Osteocyte (in vitro differentiated cells): ENCODE measurements at regions not wholly inside any gene's neighbourhood (a gene's known extent, or its start where the extent isn't known, plus 50 kb on each side); places are given as distances from the start of the nearest gene placed in this dataset.

ENCODE experiments used
- DNase-seq: peaks from one replicate; pipeline ENCODE4 v3.0.0; 2021; ENCODE audit warnings: mixed read lengths; ENCODE audit not compliant: unreplicated experiment; ENCODE audit errors: extremely low spot score
- H3K27ac Mint-ChIP-seq: one replicate; pipeline ENCODE4 v1.8.0; 2021; ENCODE audit warnings: mild to moderate bottlenecking, mixed read lengths; ENCODE audit not compliant: unreplicated experiment
- H3K27me3 Mint-ChIP-seq: one replicate; pipeline ENCODE4 v1.8.0; 2021; ENCODE audit warnings: mixed read lengths; ENCODE audit not compliant: unreplicated experiment
- H3K36me3 Mint-ChIP-seq: one replicate; pipeline ENCODE4 v1.8.0; 2021; ENCODE audit warnings: mixed read lengths; ENCODE audit not compliant: unreplicated experiment
- H3K4me1 Mint-ChIP-seq: one replicate; pipeline ENCODE4 v1.8.0; 2021; ENCODE audit warnings: mixed read lengths; ENCODE audit not compliant: unreplicated experiment
- H3K4me3 Mint-ChIP-seq: one replicate; pipeline ENCODE4 v1.8.0; 2021; ENCODE audit warnings: mild to moderate bottlenecking, moderate library complexity, mixed read lengths; ENCODE audit not compliant: unreplicated experiment
- H3K9me3 Mint-ChIP-seq: one replicate; pipeline ENCODE4 v1.8.0; 2021; ENCODE audit warnings: mixed read lengths; ENCODE audit not compliant: unreplicated experiment
- CTCF ChIP-seq: fragments of 200-600 bp; sonication (generic); IDR thresholded peaks from 2 replicates; pipeline ENCODE4 v1.5.0; 2021; ENCODE audit warnings: antibody characterized with exemption, mild to moderate bottlenecking, moderate library complexity

DNA sequence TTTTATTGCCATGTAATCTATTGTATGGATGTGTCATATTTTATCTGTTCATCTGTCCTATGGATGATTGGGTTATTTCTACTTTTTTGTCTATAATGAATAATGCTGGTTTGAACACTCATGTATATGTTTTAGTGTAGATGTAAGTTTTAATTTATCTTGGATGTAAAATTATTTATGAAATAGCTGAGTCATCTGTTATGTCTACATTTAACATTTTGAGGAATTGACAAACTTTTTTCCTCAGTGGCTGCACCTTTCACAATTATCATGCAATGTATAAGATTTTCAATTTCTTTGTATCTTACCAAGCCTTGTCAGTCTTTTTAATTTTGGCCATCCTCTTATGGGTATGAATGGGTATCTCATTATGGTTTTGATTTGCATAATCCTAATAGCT, 666.4 kb downstream of the DIPK2A start:
- Mint-ChIP-seq H3K4me1 (no peaks in the 10 kb centered on the region), H3K27me3 (no peaks in the 10 kb centered on the region), H3K36me3 (no peaks in the 10 kb centered on the region), H3K4me3 (no peak overlapping the region), H3K27ac (no peak overlapping the region), H3K9me3 (peaks cover 5% of the 10 kb centered on the region)
- TF ChIP-seq CTCF, result no peak
- DNase-seq, result no peak

DNA sequence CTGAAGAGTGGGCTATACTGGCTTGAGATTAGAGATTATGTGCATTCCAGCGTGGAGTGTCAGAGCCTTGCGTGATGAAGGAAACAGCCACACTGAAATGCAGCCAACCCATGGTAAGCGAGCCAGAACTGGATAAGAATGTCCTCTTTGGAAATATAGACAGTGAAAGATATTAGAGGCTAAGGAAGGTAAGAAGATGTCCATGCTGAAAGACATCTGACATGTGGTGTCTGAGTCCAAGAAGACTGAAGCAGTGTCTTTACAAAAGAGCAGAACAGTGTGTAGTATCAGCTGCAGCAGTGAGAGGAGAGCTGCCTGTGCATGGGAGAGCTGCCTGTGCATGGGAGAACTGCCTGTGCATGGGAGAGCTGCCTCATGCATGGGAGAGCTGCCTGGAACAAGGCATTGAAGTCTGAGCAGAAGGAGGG, 672.2 kb downstream of the DIPK2A start:
- no peak for TF ChIP-seq CTCF
- no peak overlapping the region for H3K4me3 Mint-ChIP-seq
- no peaks in the 10 kb centered on the region for H3K36me3 Mint-ChIP-seq
- H3K27ac Mint-ChIP-seq, result no peak overlapping the region
- no peaks in the 10 kb centered on the region for H3K4me1 Mint-ChIP-seq
- H3K9me3 Mint-ChIP-seq, result no peaks in the 10 kb centered on the region
- H3K27me3 Mint-ChIP-seq, result no peaks in the 10 kb centered on the region
- DNase-seq, result no peak

DNA sequence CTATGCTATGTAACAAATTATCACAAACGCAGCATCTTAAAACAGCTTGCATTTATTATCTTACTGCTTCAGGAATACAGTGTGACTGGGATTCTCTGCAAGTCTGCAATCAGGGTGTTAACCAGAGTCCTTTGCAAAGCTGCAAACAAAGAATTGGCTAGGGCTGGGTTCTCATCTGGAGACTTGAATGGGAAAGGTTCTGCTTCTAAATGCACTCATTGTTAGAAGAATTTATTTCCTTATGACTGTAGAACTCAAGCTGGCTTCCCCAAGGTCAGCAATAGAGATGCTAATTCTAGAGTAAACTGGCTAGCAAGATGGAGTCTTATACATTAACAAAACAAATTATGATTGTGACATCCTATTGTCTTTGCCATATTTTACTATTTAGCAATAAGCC, 673.7 kb downstream of the DIPK2A start:
- no peak for TF ChIP-seq CTCF
- H3K4me3 Mint-ChIP-seq, result no peak overlapping the region
- no peaks in the 10 kb centered on the region for H3K4me1 Mint-ChIP-seq

DNA sequence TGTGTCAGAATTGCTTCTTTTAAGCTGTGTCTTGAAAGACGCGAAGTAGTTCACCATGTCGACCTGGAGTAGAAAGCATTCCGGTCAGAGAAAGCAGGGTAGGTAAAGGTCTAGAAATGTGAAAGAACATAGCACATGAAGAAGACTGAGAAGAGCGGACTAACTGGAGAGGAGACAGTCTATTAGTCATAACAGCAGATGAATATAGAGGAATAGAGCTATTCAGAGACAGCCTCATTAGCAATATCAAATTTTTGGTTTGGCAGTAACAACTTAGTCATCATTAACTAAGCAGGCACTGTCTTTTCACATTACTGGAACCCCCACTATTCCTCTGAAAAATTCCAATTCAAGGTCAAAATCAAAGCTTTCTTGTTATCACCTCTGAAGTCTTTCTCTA, 678.8 kb downstream of the DIPK2A start:
- Mint-ChIP-seq H3K27ac (no peak overlapping the region), H3K4me3 (no peak overlapping the region), H3K4me1 (peaks cover 35% of the 10 kb centered on the region), H3K27me3 (no peaks in the 10 kb centered on the region), H3K9me3 (peaks cover 4% of the 10 kb centered on the region), H3K36me3 (no peaks in the 10 kb centered on the region)
- no peak for DNase-seq
- no peak for TF ChIP-seq CTCF

More for the DNA sequence above, 673.7 kb downstream of the DIPK2A start:
- Mint-ChIP-seq H3K9me3 (no peaks in the 10 kb centered on the region), H3K27me3 (no peaks in the 10 kb centered on the region), H3K36me3 (no peaks in the 10 kb centered on the region), H3K27ac (no peak overlapping the region)
- no peak for DNase-seq

GRCh38 chr3:144652573-144652972, 681.0 kb downstream of the DIPK2A start:
- DNase-seq, result no peak
- no peak for TF ChIP-seq CTCF
- peak overlapping the region; percentile 39 for H3K27ac Mint-ChIP-seq
- H3K36me3 Mint-ChIP-seq, result no peaks in the 10 kb centered on the region
- H3K4me3 Mint-ChIP-seq, result no peak overlapping the region
- H3K27me3 Mint-ChIP-seq, result no peaks in the 10 kb centered on the region
- H3K9me3 Mint-ChIP-seq, result peaks cover 9% of the 10 kb centered on the region
- H3K4me1 Mint-ChIP-seq, result peaks cover 52% of the 10 kb centered on the region
